H9 (cell line): ENCODE measurements at regions not wholly inside any gene's neighbourhood (a gene's known extent, or its start where the extent isn't known, plus 50 kb on each side); places are given as distances from the start of the nearest gene placed in this dataset.

ENCODE experiments used
- DNase-seq: peaks from one replicate; pipeline ENCODE4 v3.0.0-alpha.2; 2017
- H2AFZ ChIP-seq: one replicate; pipeline ENCODE4 v1.6.1; 2013; ENCODE audit warnings: mild to moderate bottlenecking, low read length, control low read depth, moderate library complexity
- H2AK5ac ChIP-seq: 2 replicates; pipeline ENCODE4 v1.6.1; 2013; ENCODE audit warnings: low read length, control low read depth, mixed read lengths; ENCODE audit not compliant: insufficient read length
- H2BK120ac ChIP-seq: one replicate; pipeline ENCODE4 v1.6.1; 2013; ENCODE audit warnings: low read depth, mild to moderate bottlenecking, low read length, control low read depth, inconsistent platforms; ENCODE audit not compliant: poor library complexity, severe bottlenecking
- H2BK12ac ChIP-seq: 2 replicates; pipeline ENCODE4 v1.6.1; 2013; ENCODE audit warnings: low read length, control low read depth, mixed read lengths, low read depth; ENCODE audit not compliant: insufficient read length
- H2BK15ac ChIP-seq: 2 replicates; pipeline ENCODE4 v1.6.1; 2013; ENCODE audit warnings: low read depth, low read length, control low read depth
- H2BK20ac ChIP-seq: one replicate; pipeline ENCODE4 v1.6.1; 2013; ENCODE audit warnings: low read depth, mild to moderate bottlenecking, low read length, control low read depth, inconsistent platforms; ENCODE audit not compliant: poor library complexity, severe bottlenecking
- H2BK5ac ChIP-seq: 2 replicates; pipeline ENCODE4 v1.6.1; 2013; ENCODE audit warnings: low read length, control low read depth, mixed read lengths; ENCODE audit not compliant: insufficient read length
- H3K14ac ChIP-seq: 2 replicates; pipeline ENCODE4 v1.6.1; 2013; ENCODE audit warnings: low read length, control low read depth; ENCODE audit not compliant: insufficient read depth
- H3K18ac ChIP-seq: 2 replicates; pipeline ENCODE4 v1.6.1; 2013; ENCODE audit warnings: low read depth, mild to moderate bottlenecking, mixed read lengths, low read length, control low read depth; ENCODE audit not compliant: insufficient read length
- H3K23ac ChIP-seq: 2 replicates; pipeline ENCODE4 v1.6.1; 2013; ENCODE audit warnings: low read length, control low read depth, mixed read lengths, low read depth; ENCODE audit not compliant: insufficient read length
- H3K23me2 ChIP-seq: 2 replicates; pipeline ENCODE4 v1.6.1; 2013; ENCODE audit warnings: low read depth, mild to moderate bottlenecking, mixed read lengths, low read length, control low read depth; ENCODE audit not compliant: insufficient read length, poor library complexity, severe bottlenecking
- H3K27ac ChIP-seq: 2 replicates; pipeline ENCODE4 v1.5.1; 2013; ENCODE audit warnings: low read length, control low read depth, mixed read lengths, low read depth; ENCODE audit not compliant: insufficient read length
- H3K27me3 ChIP-seq: 2 replicates; pipeline ENCODE4 v1.6.1; 2013; ENCODE audit warnings: low read length, control low read depth, inconsistent platforms; ENCODE audit not compliant: insufficient read depth
- H3K4ac ChIP-seq: 2 replicates; pipeline ENCODE4 v1.6.1; 2013; ENCODE audit warnings: low read depth, mild to moderate bottlenecking, control low read depth, inconsistent platforms, low read length, moderate library complexity
- H3K4me1 ChIP-seq: 2 replicates; pipeline ENCODE4 v1.6.1; 2013; ENCODE audit warnings: low read length, control low read depth, inconsistent platforms; ENCODE audit not compliant: insufficient read depth
- H3K4me2 ChIP-seq: 2 replicates; pipeline ENCODE4 v1.6.1; 2013; ENCODE audit warnings: low read length, control low read depth, mixed read lengths; ENCODE audit not compliant: insufficient read length, insufficient read depth
- H3K56ac ChIP-seq: 2 replicates; pipeline ENCODE4 v1.6.1; 2013; ENCODE audit warnings: low read depth, mild to moderate bottlenecking, mixed read lengths, low read length, control low read depth; ENCODE audit not compliant: insufficient read length
- H3K79me1 ChIP-seq: 2 replicates; pipeline ENCODE4 v1.6.1; 2013; ENCODE audit warnings: low read depth, mild to moderate bottlenecking, moderate library complexity, low read length, control low read depth, inconsistent platforms; ENCODE audit not compliant: insufficient read depth, poor library complexity, severe bottlenecking
- H3K79me2 ChIP-seq: 2 replicates; pipeline ENCODE4 v1.6.1; 2013; ENCODE audit warnings: low read length, control low read depth, inconsistent platforms; ENCODE audit not compliant: insufficient read depth
- H3K9ac ChIP-seq: 2 replicates; pipeline ENCODE4 v1.6.1; 2013; ENCODE audit warnings: low read length, control low read depth, mixed read lengths; ENCODE audit not compliant: insufficient read length; ENCODE audit errors: extremely low read depth
- H3K9me3 ChIP-seq: one replicate; pipeline ENCODE4 v1.6.1; 2013; ENCODE audit warnings: low read depth, low read length, inconsistent platforms; ENCODE audit not compliant: control insufficient read depth
- H3T11ph ChIP-seq: one replicate; pipeline ENCODE4 v1.6.1; 2013; ENCODE audit warnings: mild to moderate bottlenecking, low read length, control low read depth, inconsistent platforms
- H4K20me1 ChIP-seq: one replicate; pipeline ENCODE4 v1.6.1; 2013; ENCODE audit not compliant: control insufficient read depth, insufficient read length, insufficient read depth
- H4K5ac ChIP-seq: 2 replicates; pipeline ENCODE4 v1.6.1; 2013; ENCODE audit warnings: low read depth, mild to moderate bottlenecking, mixed read lengths, low read length, control low read depth; ENCODE audit not compliant: insufficient read length
- H4K8ac ChIP-seq: replicated peaks from 2 replicates; pipeline ENCODE4 v1.6.1; 2013; ENCODE audit warnings: low read length, control low read depth, mixed read lengths, low read depth; ENCODE audit not compliant: insufficient read length
- H4K91ac ChIP-seq: 2 replicates; pipeline ENCODE4 v1.6.1; 2013; ENCODE audit warnings: low read depth, mild to moderate bottlenecking, moderate library complexity, mixed read lengths, low read length, control low read depth; ENCODE audit not compliant: insufficient read length
- H3K27ac Mint-ChIP-seq, 3 experiments: 2 replicates in 2 of 3; 3 replicates in 1 of 3; pipeline ENCODE4 v1.8.0; 2020 to 2021; ENCODE audit warnings: mixed read lengths in 3 of 3, mild to moderate bottlenecking in 1 of 3, moderate library complexity in 1 of 3
- H3K27me3 Mint-ChIP-seq: 2 replicates; pipeline ENCODE4 v1.8.0; 2021; ENCODE audit warnings: low read depth, mild to moderate bottlenecking, moderate library complexity, mixed read lengths
- H3K36me3 Mint-ChIP-seq, 3 experiments: 2 replicates in 2 of 3; 3 replicates in 1 of 3; pipeline ENCODE4 v1.8.0; 2020 to 2021; ENCODE audit warnings: low read depth in 3 of 3, mixed read lengths in 3 of 3; ENCODE audit not compliant: insufficient read depth in 1 of 3
- H3K4me1 Mint-ChIP-seq, 2 experiments: 2 replicates each; pipeline ENCODE4 v1.8.0; 2020; ENCODE audit warnings: mixed read lengths in 2 of 2
- H3K4me3 Mint-ChIP-seq, 2 experiments: 2 replicates in 1 of 2; 3 replicates in 1 of 2; pipeline ENCODE4 v1.8.0; 2020 to 2021; ENCODE audit warnings: mild to moderate bottlenecking in 2 of 2, mixed read lengths in 2 of 2, moderate library complexity in 1 of 2
- H3K9me3 Mint-ChIP-seq, 2 experiments: 2 replicates in 1 of 2; 3 replicates in 1 of 2; pipeline ENCODE4 v1.8.0; 2020; ENCODE audit warnings: mild to moderate bottlenecking in 2 of 2, mixed read lengths in 2 of 2, moderate library complexity in 1 of 2
- CTCF ChIP-seq: fragments of 200-600 bp; sonication (generic); conservative IDR thresholded peaks from 3 replicates; pipeline ENCODE4 v1.8.0; 2021; ENCODE audit warnings: antibody characterized with exemption, mild to moderate bottlenecking
- WGBS: extraction: QIAGEN DNeasy Blood & Tissue Kit; methylation state at CpG from one replicate; pipeline ENCODE4 v1.1.7; 2013; ENCODE audit warnings: missing lambda C conversion rate, low lambda C conversion rate, mixed read lengths; ENCODE audit not compliant: insufficient read length; ENCODE audit errors: extremely low coverage; 5-methylcytosine and 5-hydroxymethylcytosine counted together

- H3K9ac ChIP-seq: no peak overlapping the region
Measured at GRCh38 chr18:40962784-40963183, 992.2 kb upstream of the PIK3C3 start.

More at GRCh38 chr18:40962784-40963183, 992.2 kb upstream of the PIK3C3 start:
- Histone ChIP-seq H3K14ac (no peak overlapping the region), H2BK15ac (no peak overlapping the region), H4K5ac (no peak overlapping the region), H4K91ac (no peak overlapping the region), H2BK120ac (no peak overlapping the region), H3K9me3 (no peaks in the 10 kb centered on the region), H3K79me2 (no peaks in the 10 kb centered on the region), H3K79me1 (no peaks in the 10 kb centered on the region), H2BK5ac (no peak overlapping the region), H4K20me1 (no peaks in the 10 kb centered on the region), H3K4ac (no peak overlapping the region), H3K4me2 (no peak overlapping the region), H2AK5ac (no peak overlapping the region), H3K27ac (no peak overlapping the region), H3K27me3 (no peaks in the 10 kb centered on the region), H3K4me1 (no peaks in the 10 kb centered on the region), H3T11ph (no peak overlapping the region), H2BK20ac (no peak overlapping the region), H2AFZ (no peak overlapping the region), H3K56ac (no peak overlapping the region), H2BK12ac (no peak overlapping the region), H3K23me2 (no peaks in the 10 kb centered on the region), H3K23ac (no peak overlapping the region), H3K18ac (no peak overlapping the region), H4K8ac (no peak overlapping the region)
- no peak for DNase-seq
- TF ChIP-seq CTCF: no peak
- Mint-ChIP-seq H3K4me1 (no peaks in the 10 kb centered on the region; a peak in 1 of 4 replicates), H3K27ac (no peak overlapping the region), H3K9me3 (peaks cover 0 to 6% of the 10 kb centered on the region in 2 experiments; a peak in 1 of 5 replicates), H3K36me3 (peaks cover 0 to 9% (median 2%) of the 10 kb centered on the region in 3 experiments; a peak in 2 of 7 replicates), H3K27me3 (no peaks in the 10 kb centered on the region), H3K4me3 (no peak overlapping the region)
- no CpG with 5 or more reads among the region's 1 CpG for WGBS
